GM12801 (cell line): ENCODE measurements at regions not wholly inside any gene's neighbourhood (a gene's known extent, or its start where the extent isn't known, plus 50 kb on each side); places are given as distances from the start of the nearest gene placed in this dataset.

Source experiments
- CTCF ChIP-seq: IDR thresholded peaks from one replicate; pipeline ENCODE4 v1.5.1; 2011; ENCODE audit warnings: control low read depth; ENCODE audit not compliant: insufficient read length; ENCODE audit errors: extremely low read depth

GRCh38 chr2:103293067-103293741 lies 531.4 kb downstream of the TMEM182 start:
- TF ChIP-seq CTCF: no peak

GRCh38 chr2:103293742-103294077 lies 531.9 kb downstream of the TMEM182 start:
- no peak for TF ChIP-seq CTCF

GRCh38 chr2:103294420-103294819 lies 532.6 kb downstream of the TMEM182 start:
- no peak for TF ChIP-seq CTCF

DNA sequence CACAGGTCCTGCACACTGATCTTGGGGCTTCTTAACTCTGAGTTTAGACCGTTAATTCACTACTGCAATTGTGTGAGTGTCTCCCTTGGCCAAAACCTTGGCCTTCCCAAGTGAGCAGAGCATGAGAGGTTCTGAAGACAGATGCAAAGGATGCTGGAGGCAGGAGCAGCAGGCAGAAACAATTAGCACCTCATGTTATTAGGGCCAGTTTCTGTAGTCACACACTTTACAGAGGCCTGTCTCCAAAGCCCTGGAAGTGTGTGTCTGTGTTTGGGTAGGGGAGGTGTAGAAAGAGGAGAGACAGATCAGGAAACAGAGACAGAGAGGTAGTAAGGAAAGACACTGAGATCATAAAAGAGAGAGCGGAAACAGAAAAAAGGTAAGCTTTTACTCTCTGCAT lies 533.8 kb downstream of the TMEM182 start:
- no peak for TF ChIP-seq CTCF

GRCh38 chr2:103324671-103325070 lies 562.8 kb downstream of the TMEM182 start:
- TF ChIP-seq CTCF: no peak

GRCh38 chr2:103327386-103327785 lies 565.6 kb downstream of the TMEM182 start:
- TF ChIP-seq CTCF: no peak

DNA sequence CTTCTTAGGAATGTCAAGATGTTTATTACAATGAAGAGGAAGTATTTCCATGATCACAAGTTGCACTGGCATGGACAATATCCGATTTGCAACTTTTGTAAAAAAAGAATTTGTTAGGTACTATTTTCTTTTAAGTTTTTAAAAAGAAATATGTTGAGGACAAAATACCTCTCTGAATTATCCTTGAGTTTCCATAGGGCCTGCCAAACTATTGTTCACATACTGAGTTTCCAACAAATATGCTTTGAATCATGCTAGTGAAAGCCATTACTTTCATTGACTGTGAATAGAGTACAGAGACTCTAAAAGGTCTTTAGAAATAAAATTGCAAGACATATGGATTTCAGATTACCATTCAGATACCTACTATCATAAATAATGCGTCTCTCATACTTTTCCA lies 566.1 kb downstream of the TMEM182 start:
- no peak for TF ChIP-seq CTCF
